Daoy (cell line): ENCODE measurements at regions not wholly inside any gene's neighbourhood (a gene's known extent, or its start where the extent isn't known, plus 50 kb on each side); places are given as distances from the start of the nearest gene placed in this dataset.

ENCODE experiments used
- DNase-seq: peaks from one replicate; pipeline ENCODE4 v3.0.0-alpha.2; 2015; ENCODE audit warnings: low read depth

- DNase-seq, result no peak
Measured at GRCh38 chrX:22325096-22325495, 52.4 kb downstream of the CBLL2 start.

- no peak for DNase-seq
Measured at GRCh38 chrX:22329783-22330182, 57.1 kb downstream of the CBLL2 start.

- DNase-seq, result peak; percentile 39
Measured at GRCh38 chrX:22338740-22339139, 66.0 kb downstream of the CBLL2 start.

GRCh38 chrX:22339459-22339858 is 66.7 kb downstream of the CBLL2 start:
- DNase-seq, result no peak

GRCh38 chrX:22340022-22340616 is 67.4 kb downstream of the CBLL2 start:
- peak; percentile 9 for DNase-seq

GRCh38 chrX:22343192-22343591 is 70.5 kb downstream of the CBLL2 start:
- no peak for DNase-seq

GRCh38 chrX:22345884-22346283 is 73.2 kb downstream of the CBLL2 start:
- DNase-seq, result peak; percentile 32

GRCh38 chrX:22347491-22347890 is 74.8 kb downstream of the CBLL2 start:
- no peak for DNase-seq

GRCh38 chrX:22349116-22349515 is 76.4 kb downstream of the CBLL2 start:
- DNase-seq, result no peak

GRCh38 chrX:22351076-22351475 is 78.4 kb downstream of the CBLL2 start:
- DNase-seq, result no peak

GRCh38 chrX:22351966-22352365 is 79.3 kb downstream of the CBLL2 start:
- peak; percentile 2 for DNase-seq

- DNase-seq, result no peak
Measured at GRCh38 chrX:22357621-22358020, 84.9 kb downstream of the CBLL2 start.

- DNase-seq, result no peak
Measured at GRCh38 chrX:22360129-22360528, 87.4 kb downstream of the CBLL2 start.

- peak; percentile 61 for DNase-seq
Measured at GRCh38 chrX:22365460-22365859, 92.7 kb downstream of the CBLL2 start.

- no peak for DNase-seq
Measured at GRCh38 chrX:22366166-22366702, 93.5 kb downstream of the CBLL2 start.

GRCh38 chrX:22366906-22367305 is 94.2 kb downstream of the CBLL2 start:
- DNase-seq, result no peak

- no peak for DNase-seq
Measured at GRCh38 chrX:22373094-22373493, 100.4 kb downstream of the CBLL2 start.

- no peak for DNase-seq
Measured at GRCh38 chrX:22373766-22374165, 101.1 kb downstream of the CBLL2 start.

GRCh38 chrX:22376369-22376768 is 103.7 kb downstream of the CBLL2 start:
- no peak for DNase-seq

- DNase-seq, result no peak
Measured at GRCh38 chrX:22378296-22378695, 105.6 kb downstream of the CBLL2 start.

- no peak for DNase-seq
Measured at GRCh38 chrX:22383988-22384387, 111.3 kb downstream of the CBLL2 start.

GRCh38 chrX:22389556-22390179 is 117.0 kb downstream of the CBLL2 start:
- DNase-seq, result peak; percentile 58

GRCh38 chrX:22392133-22392948 is 119.6 kb downstream of the CBLL2 start:
- DNase-seq, result no peak
